ENCODE measurements at regions not wholly inside any gene's neighbourhood (a gene's known extent, or its start where the extent isn't known, plus 50 kb on each side); places are given as distances from the start of the nearest gene placed in this dataset.

DNA sequence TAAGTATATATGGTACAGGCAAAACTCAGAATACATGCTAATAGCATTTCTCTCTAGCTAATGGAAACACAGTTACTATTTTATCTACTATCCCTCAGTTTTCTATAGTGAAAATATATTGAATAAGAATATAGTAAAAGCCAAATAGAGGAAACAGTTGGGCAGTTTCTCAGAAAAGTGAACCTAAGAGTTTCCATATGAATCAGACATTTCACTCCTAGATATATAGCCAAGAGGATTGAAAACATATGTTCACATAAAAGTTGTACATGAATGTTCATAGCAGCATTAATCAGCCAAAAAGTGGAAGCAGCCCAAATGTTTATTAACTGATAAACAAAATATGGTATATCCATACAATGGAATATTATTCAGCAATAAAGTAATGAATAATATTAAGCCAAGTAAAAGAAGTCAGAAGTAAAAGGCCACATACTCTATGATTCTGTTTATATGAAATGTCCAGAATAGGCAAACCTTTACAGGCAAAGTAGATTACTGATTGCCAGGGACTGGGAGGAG, 134.6 kb downstream of the CYB561 start:
- Mint-ChIP-seq H3K4me3 (ENCODE audit: unreplicated experiment) (no peak overlapping the region), H3K4me1 (ENCODE audit: unreplicated experiment) (peaks cover 10% of the 10 kb centered on the region), H3K27me3 (ENCODE audit: unreplicated experiment) (no peaks in the 10 kb centered on the region), H3K36me3 (ENCODE audit: unreplicated experiment) (peaks cover 9% of the 10 kb centered on the region), H3K9me3 (ENCODE audit: unreplicated experiment) (peaks cover 8% of the 10 kb centered on the region), H3K27ac (ENCODE audit: unreplicated experiment) (no peak overlapping the region)
- DNase-seq (ENCODE audit: extremely low spot score, unreplicated experiment) = no peak
- TF ChIP-seq, protein P1, sequence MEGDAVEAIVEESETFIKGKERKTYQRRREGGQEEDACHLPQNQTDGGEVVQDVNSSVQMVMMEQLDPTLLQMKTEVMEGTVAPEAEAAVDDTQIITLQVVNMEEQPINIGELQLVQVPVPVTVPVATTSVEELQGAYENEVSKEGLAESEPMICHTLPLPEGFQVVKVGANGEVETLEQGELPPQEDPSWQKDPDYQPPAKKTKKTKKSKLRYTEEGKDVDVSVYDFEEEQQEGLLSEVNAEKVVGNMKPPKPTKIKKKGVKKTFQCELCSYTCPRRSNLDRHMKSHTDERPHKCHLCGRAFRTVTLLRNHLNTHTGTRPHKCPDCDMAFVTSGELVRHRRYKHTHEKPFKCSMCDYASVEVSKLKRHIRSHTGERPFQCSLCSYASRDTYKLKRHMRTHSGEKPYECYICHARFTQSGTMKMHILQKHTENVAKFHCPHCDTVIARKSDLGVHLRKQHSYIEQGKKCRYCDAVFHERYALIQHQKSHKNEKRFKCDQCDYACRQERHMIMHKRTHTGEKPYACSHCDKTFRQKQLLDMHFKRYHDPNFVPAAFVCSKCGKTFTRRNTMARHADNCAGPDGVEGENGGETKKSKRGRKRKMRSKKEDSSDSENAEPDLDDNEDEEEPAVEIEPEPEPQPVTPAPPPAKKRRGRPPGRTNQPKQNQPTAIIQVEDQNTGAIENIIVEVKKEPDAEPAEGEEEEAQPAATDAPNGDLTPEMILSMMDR (IDR thresholded peaks at IDR 0.05) = no peak

DNA sequence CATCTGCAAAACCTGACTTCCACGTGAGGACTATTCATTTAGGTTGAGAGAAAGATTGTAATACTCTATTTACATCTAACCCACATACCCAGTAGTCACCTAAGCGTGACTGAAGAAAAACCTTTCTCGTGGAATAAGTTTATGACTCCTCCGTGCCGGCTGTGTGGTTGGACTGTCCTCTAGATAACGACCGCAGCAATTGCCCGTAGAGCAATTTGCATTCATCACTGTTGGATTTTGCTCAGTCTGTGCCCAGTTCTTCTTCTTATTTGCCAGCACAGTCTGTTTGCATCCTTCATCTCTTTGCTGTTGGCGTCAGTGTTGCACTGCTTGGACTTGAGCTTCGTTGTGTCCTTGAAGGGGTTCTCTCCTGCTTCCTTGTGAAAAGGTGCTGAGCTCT, 131.3 kb downstream of the CYB561 start:
- Mint-ChIP-seq H3K36me3 (ENCODE audit: unreplicated experiment) (peaks cover 17% of the 10 kb centered on the region), H3K9me3 (ENCODE audit: unreplicated experiment) (peaks cover 8% of the 10 kb centered on the region), H3K4me3 (ENCODE audit: unreplicated experiment) (no peak overlapping the region), H3K27ac (ENCODE audit: unreplicated experiment) (no peak overlapping the region), H3K27me3 (ENCODE audit: unreplicated experiment) (no peaks in the 10 kb centered on the region), H3K4me1 (ENCODE audit: unreplicated experiment) (peaks cover 2% of the 10 kb centered on the region)
- no peak for DNase-seq (ENCODE audit: extremely low spot score, unreplicated experiment)
- TF ChIP-seq, protein P1 (IDR thresholded peaks at IDR 0.05) = no peak

DNA sequence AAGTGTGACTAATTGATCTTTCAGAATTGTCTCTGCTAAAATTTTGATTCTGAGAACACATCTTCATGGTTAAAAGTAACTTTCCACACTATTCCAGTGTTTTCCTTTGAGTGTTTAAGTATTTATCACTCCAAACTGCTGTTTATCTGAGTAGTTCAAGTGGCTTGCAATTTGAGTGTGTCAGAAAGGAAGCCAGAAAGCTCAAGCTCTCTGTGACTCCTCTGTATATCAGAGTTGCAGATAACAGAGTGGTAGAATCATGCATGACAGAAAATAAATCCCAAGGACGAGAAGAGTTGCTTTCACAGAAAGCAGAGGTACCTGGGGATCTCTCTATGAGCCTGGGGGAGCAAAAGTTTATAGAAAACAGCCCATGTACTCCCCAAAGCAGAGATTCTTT, 130.0 kb downstream of the CYB561 start:
- H3K9me3 Mint-ChIP-seq (ENCODE audit: unreplicated experiment) = peaks cover 3% of the 10 kb centered on the region
- no peak overlapping the region for H3K4me3 Mint-ChIP-seq (ENCODE audit: unreplicated experiment)
- peaks cover 27% of the 10 kb centered on the region for H3K36me3 Mint-ChIP-seq (ENCODE audit: unreplicated experiment)
- TF ChIP-seq, protein P1 (IDR thresholded peaks at IDR 0.05) = no peak
- no peaks in the 10 kb centered on the region for H3K27me3 Mint-ChIP-seq (ENCODE audit: unreplicated experiment)
- no peak overlapping the region for H3K27ac Mint-ChIP-seq (ENCODE audit: unreplicated experiment)
- no peaks in the 10 kb centered on the region for H3K4me1 Mint-ChIP-seq (ENCODE audit: unreplicated experiment)
- no peak for DNase-seq (ENCODE audit: extremely low spot score, unreplicated experiment)

DNA sequence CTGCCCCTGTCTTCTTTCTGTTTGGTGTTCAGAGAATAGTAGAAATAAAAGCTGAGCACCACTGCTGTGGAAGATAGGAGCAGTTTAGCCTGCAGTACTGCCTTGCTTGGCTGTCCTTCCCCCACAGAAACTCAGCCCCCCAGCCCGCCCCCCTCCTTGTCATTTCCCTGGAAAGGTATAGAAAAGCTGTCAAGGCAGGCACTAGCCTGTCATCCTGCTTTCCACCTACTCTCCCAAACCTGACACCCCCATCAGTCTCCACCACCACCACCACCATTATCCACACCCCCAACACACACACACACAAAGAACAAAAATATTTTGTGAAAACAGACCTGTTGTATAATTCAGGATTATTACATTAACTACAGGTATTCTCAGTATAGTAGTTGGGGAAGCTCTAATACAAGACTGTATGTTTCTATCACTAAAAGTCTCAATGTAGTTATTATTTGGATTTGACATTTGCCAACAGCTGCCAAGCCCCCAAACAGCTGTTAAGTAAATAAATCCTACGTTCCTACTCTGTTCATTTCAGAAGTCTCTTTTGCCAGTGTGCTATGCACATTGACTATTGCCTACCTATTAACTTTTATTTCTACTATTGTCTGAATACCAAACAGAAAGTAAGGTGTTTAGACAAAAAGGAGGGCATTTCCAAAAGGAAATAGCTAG, 128.8 kb downstream of the CYB561 start:
- no peak overlapping the region for H3K27ac Mint-ChIP-seq (ENCODE audit: unreplicated experiment)
- DNase-seq (ENCODE audit: extremely low spot score, unreplicated experiment) = no peak
- no peak overlapping the region for H3K4me3 Mint-ChIP-seq (ENCODE audit: unreplicated experiment)
- H3K4me1 Mint-ChIP-seq (ENCODE audit: unreplicated experiment) = no peaks in the 10 kb centered on the region
- no peaks in the 10 kb centered on the region for H3K27me3 Mint-ChIP-seq (ENCODE audit: unreplicated experiment)
- TF ChIP-seq, protein P1 (IDR thresholded peaks at IDR 0.05) = no peak
- peaks cover 1% of the 10 kb centered on the region for H3K9me3 Mint-ChIP-seq (ENCODE audit: unreplicated experiment)
- peaks cover 36% of the 10 kb centered on the region for H3K36me3 Mint-ChIP-seq (ENCODE audit: unreplicated experiment)

DNA sequence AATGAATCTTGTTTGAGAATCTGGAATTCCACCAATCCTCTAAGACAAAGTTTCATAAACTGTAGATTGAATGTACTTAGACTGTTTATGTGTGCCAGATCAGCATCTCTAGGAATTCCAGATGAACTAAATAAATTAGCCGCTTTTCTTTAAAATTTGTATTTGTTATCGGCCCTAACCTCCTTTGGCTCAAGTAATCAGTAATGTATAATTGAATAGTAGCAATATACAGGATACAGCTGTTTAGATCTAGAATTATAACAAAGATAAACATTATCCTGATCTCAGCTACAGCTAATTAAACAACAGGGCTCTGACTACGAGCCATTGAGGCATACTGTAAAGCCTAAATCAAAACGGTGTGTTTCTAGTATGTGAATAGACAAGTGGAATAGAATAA, 120.3 kb downstream of the CYB561 start:
- H3K27me3 Mint-ChIP-seq (ENCODE audit: unreplicated experiment) = no peaks in the 10 kb centered on the region
- H3K4me1 Mint-ChIP-seq (ENCODE audit: unreplicated experiment) = peaks cover 3% of the 10 kb centered on the region
- no peak overlapping the region for H3K27ac Mint-ChIP-seq (ENCODE audit: unreplicated experiment)
- no peaks in the 10 kb centered on the region for H3K9me3 Mint-ChIP-seq (ENCODE audit: unreplicated experiment)
- no peak overlapping the region for H3K4me3 Mint-ChIP-seq (ENCODE audit: unreplicated experiment)
- TF ChIP-seq, protein P1 (IDR thresholded peaks at IDR 0.05) = no peak
- DNase-seq (ENCODE audit: extremely low spot score, unreplicated experiment) = no peak
- peaks cover 16% of the 10 kb centered on the region for H3K36me3 Mint-ChIP-seq (ENCODE audit: unreplicated experiment)
